Cardiac muscle cell (in vitro differentiated cells and primary cell): ENCODE measurements at regions not wholly inside any gene's neighbourhood (a gene's known extent, or its start where the extent isn't known, plus 50 kb on each side); places are given as distances from the start of the nearest gene placed in this dataset.
"Not testable (repeated sequence)": the region's sequence is repeated elsewhere in the genome, so short reads cannot be mapped to it uniquely, and the experiment has no call there.

Experiments used
- DNase-seq, 2 donors: peaks; one replicate each; pipeline versions ENCODE4 v3.0.0 to v3.0.0-alpha.2; 2010 to 2017; ENCODE audit warnings: low read depth in 1 of 2, low spot score in 1 of 2
- H3K27ac ChIP-seq: fragments of 200-600 bp; sonication (generic); 2 replicates; pipeline ENCODE4 v1.5.1; 2016
- H3K27me3 ChIP-seq: fragments of 200-600 bp; sonication (generic); 2 replicates; pipeline ENCODE4 v1.6.0; 2016; ENCODE audit warnings: control low read depth
- H3K36me3 ChIP-seq: fragments of 200-600 bp; sonication (generic); 2 replicates; pipeline ENCODE4 v1.5.1; 2016; ENCODE audit warnings: control low read depth
- H3K4me1 ChIP-seq: fragments of 200-600 bp; sonication (generic); 2 replicates; pipeline ENCODE4 v1.8.1; 2017; ENCODE audit warnings: low read depth, mild to moderate bottlenecking, mixed run types
- H3K4me3 ChIP-seq: fragments of 200-600 bp; sonication (generic); 2 replicates; pipeline ENCODE4 v1.5.1; 2016; ENCODE audit warnings: mild to moderate bottlenecking
- H3K9me3 ChIP-seq: fragments of 200-600 bp; sonication (generic); 2 replicates; pipeline ENCODE4 v1.5.1; 2017; ENCODE audit warnings: low read depth, mild to moderate bottlenecking, control low read depth
- TF ChIP-seq, protein P1 (sequence below): IDR thresholded peaks from 2 replicates; pipeline ENCODE4 v1.5.1; 2012; ENCODE audit warnings: low read depth, mild to moderate bottlenecking, low read length

DNA sequence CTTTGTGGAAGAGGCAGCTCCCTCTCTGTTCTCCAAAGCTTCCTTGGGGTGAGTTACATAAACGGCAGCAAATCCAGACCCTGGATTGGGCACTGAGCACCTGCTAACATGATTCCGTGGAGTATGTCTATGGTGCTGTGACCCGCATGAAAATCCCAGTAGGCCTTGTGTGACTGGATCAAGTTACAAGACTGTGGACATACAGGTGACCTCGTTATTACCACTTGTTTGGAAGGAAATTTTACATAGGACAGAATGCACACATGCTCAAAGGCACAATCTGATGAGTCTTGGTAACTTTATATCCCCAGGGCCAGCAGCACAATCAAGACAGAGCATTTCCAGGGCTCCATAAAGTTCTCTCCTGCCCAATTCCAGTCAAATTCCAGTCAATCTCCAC, 120.2 kb upstream of the OTOS start:
- DNase-seq = no peak
- Histone ChIP-seq H3K36me3 (no peaks in the 10 kb centered on the region), H3K27ac (no peak overlapping the region), H3K4me1 (no peaks in the 10 kb centered on the region), H3K27me3 (no peaks in the 10 kb centered on the region), H3K4me3 (no peak overlapping the region), H3K9me3 (no peaks in the 10 kb centered on the region)
- TF ChIP-seq, protein P1, sequence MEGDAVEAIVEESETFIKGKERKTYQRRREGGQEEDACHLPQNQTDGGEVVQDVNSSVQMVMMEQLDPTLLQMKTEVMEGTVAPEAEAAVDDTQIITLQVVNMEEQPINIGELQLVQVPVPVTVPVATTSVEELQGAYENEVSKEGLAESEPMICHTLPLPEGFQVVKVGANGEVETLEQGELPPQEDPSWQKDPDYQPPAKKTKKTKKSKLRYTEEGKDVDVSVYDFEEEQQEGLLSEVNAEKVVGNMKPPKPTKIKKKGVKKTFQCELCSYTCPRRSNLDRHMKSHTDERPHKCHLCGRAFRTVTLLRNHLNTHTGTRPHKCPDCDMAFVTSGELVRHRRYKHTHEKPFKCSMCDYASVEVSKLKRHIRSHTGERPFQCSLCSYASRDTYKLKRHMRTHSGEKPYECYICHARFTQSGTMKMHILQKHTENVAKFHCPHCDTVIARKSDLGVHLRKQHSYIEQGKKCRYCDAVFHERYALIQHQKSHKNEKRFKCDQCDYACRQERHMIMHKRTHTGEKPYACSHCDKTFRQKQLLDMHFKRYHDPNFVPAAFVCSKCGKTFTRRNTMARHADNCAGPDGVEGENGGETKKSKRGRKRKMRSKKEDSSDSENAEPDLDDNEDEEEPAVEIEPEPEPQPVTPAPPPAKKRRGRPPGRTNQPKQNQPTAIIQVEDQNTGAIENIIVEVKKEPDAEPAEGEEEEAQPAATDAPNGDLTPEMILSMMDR = no peak

DNA sequence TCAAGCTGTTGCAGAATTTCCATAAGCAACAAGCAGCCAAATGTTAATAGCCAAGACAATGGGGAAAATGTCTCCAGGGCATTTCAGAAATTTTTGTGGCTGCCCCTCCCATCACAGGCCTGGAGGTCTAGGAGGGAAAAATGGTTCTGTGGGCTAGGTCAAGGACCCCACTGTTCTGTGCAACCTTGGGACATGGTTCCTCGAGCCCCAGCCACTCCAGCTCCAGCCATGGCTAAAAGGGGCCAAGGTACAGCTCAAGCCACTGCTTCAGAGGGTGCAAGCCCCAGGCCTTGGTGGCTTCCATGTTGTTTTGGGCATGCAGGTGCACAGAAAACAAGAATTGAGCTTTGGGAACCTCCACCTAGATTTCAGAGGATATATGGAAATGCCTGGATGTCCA, 122.1 kb upstream of the OTOS start:
- not testable (repeated sequence) for H3K9me3 ChIP-seq

DNA sequence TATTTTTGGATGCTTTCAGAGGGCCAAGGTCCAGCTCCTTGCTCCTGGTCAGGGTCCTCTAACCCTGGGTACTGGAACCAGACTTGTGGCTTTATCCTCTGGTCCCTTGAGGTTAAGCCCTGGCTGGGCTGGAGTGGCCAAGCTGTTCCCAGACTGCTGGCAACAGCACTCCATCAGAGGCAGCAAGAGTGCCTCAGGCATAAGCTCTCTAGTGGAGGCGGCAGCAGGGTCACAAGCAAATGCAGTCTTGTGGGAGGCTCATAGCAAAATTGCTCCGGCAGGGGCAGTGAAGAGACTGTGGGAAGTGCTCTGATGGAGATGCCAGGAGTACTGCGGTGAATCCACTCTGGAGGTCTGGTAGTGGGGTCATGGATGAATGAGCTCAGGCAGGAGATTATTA, 128.9 kb upstream of the OTOS start:
- H3K9me3 ChIP-seq = no peaks in the 10 kb centered on the region
- no peaks in the 10 kb centered on the region for H3K36me3 ChIP-seq
- no peak overlapping the region for H3K4me3 ChIP-seq
- H3K4me1 ChIP-seq = no peaks in the 10 kb centered on the region
- no peak overlapping the region for H3K27ac ChIP-seq
- DNase-seq = no peak
- no peaks in the 10 kb centered on the region for H3K27me3 ChIP-seq
- TF ChIP-seq, protein P1 = no peak

More for the DNA sequence above, 122.1 kb upstream of the OTOS start:
- not testable (repeated sequence) for H3K36me3 ChIP-seq, H3K27me3 ChIP-seq, H3K4me3 ChIP-seq, DNase-seq, H3K4me1 ChIP-seq, H3K27ac ChIP-seq

DNA sequence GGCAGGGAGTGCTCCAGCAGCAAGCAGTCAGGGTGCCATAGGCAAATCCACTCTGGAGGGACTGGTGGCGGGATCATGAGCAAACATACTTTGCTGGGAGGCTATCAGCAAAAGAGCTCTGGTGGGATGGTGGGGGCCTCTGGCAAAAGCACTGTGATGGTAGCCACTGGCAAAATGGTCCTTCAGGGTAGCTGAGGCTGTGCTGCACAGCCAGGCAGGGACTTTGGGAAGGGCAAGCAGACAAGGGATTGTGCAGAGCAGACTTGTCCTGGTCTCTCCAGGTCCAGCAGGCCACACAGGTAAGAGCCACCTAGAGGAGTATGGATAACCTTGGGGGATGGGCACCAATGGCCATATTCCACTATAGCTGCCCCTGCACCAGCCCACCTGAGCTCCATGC, 129.4 kb upstream of the OTOS start:
- Histone ChIP-seq H3K36me3 (no peaks in the 10 kb centered on the region), H3K27me3 (no peaks in the 10 kb centered on the region), H3K4me3 (no peak overlapping the region), H3K27ac (no peak overlapping the region), H3K4me1 (no peaks in the 10 kb centered on the region), H3K9me3 (no peaks in the 10 kb centered on the region)
- TF ChIP-seq, protein P1 = no peak
- DNase-seq = no peak

DNA sequence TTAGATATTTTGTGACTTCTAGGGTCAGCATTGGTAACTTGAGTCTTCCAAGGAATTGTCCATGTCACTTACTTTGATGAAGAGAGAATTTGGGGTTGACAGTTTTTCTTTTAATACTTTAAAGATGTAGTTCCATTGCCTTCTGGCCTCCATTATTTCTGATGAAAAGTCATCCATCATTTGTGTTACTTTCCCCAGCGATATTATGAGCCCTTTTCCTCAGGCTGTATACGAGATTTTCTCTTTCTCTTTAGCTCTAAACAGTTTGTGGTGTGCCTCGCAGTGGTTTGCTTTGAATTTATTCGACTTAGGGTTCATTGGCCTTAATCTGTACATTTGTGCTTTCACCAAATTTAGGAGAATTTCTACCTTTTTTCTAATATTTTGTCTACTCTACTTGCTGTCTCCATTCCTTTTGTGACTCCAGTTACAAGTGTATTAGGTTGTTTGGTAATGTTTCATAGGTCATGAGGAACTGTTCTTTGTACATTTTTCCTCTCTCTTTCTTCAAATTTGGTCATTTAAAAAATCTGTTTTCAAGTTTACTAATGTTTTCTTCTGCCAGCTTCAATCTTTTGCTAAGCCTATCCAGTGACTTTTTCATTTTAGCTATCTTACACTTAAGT, 131.4 kb upstream of the OTOS start:
- no peaks in the 10 kb centered on the region for H3K4me1 ChIP-seq
- no peaks in the 10 kb centered on the region for H3K9me3 ChIP-seq
- H3K27ac ChIP-seq = no peak overlapping the region
- H3K27me3 ChIP-seq = no peaks in the 10 kb centered on the region
- H3K4me3 ChIP-seq = no peak overlapping the region
- no peak for DNase-seq
- TF ChIP-seq, protein P1 = no peak
- H3K36me3 ChIP-seq = no peaks in the 10 kb centered on the region

DNA sequence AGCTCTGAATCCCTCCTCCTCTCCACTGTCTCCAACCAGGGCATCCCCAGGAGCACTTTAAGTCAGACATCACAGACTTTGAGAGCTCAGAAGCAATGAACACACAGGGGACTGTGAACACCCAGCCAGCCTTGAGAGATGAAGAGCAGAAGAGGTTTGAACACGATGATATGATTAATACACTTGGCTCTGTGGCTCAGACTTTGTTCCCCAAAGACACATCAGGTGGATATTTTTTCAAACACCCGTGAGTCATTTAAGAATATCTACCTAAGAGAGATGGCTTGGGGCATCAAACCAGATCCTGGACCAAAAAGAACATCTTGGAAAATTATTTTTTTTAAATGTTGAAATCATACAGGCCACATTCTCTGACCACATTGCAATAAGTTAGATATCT, 134.9 kb upstream of the OTOS start:
- H3K27me3 ChIP-seq = no peaks in the 10 kb centered on the region

More for the DNA sequence above, 134.9 kb upstream of the OTOS start:
- no peaks in the 10 kb centered on the region for H3K4me1 ChIP-seq
- no peak overlapping the region for H3K4me3 ChIP-seq
- TF ChIP-seq, protein P1 = no peak
- no peak for DNase-seq
- no peaks in the 10 kb centered on the region for H3K36me3 ChIP-seq
- H3K27ac ChIP-seq = no peak overlapping the region
- H3K9me3 ChIP-seq = no peaks in the 10 kb centered on the region
